M059J (cell line): ENCODE measurements at regions not wholly inside any gene's neighbourhood (a gene's known extent, or its start where the extent isn't known, plus 50 kb on each side); places are given as distances from the start of the nearest gene placed in this dataset.

Experiments used
- DNase-seq: peaks from one replicate; pipeline ENCODE4 v3.0.0-alpha.2; 2012; ENCODE audit warnings: low read depth

- DNase-seq, result peak; percentile 60
Observed at GRCh38 chr12:19826980-19827550, 387.8 kb downstream of the AEBP2 start.

- DNase-seq, result no peak
Observed at GRCh38 chr12:19829100-19829853, 390.0 kb downstream of the AEBP2 start.

GRCh38 chr12:19830446-19830845 lies 391.2 kb downstream of the AEBP2 start:
- DNase-seq, result no peak

GRCh38 chr12:19833775-19834501 lies 394.6 kb downstream of the AEBP2 start:
- DNase-seq, result peak; percentile 80

GRCh38 chr12:19834592-19834991 lies 395.3 kb downstream of the AEBP2 start:
- no peak for DNase-seq

- DNase-seq, result no peak
Observed at GRCh38 chr12:19836056-19836455, 396.8 kb downstream of the AEBP2 start.

- no peak for DNase-seq
Observed at GRCh38 chr12:19836456-19836855, 397.2 kb downstream of the AEBP2 start.

- no peak for DNase-seq
Observed at GRCh38 chr12:19837543-19837942, 398.3 kb downstream of the AEBP2 start.

GRCh38 chr12:19841451-19841850 lies 402.2 kb downstream of the AEBP2 start:
- DNase-seq, result peak; percentile 45

- DNase-seq, result no peak
Observed at GRCh38 chr12:19842116-19842515, 402.8 kb downstream of the AEBP2 start.

- no peak for DNase-seq
Observed at GRCh38 chr12:19844224-19844623, 404.9 kb downstream of the AEBP2 start.

- DNase-seq, result peak; percentile 78
Observed at GRCh38 chr12:19846574-19846973, 407.3 kb downstream of the AEBP2 start.

GRCh38 chr12:19847294-19848059 lies 408.2 kb downstream of the AEBP2 start:
- DNase-seq, result peak; percentile 79

- peak; percentile 55 for DNase-seq
Observed at GRCh38 chr12:19848421-19848820, 409.1 kb downstream of the AEBP2 start.

- no peak for DNase-seq
Observed at GRCh38 chr12:19849208-19849607, 409.9 kb downstream of the AEBP2 start.

- DNase-seq, result peak; percentile 92
Observed at GRCh38 chr12:19850346-19851065, 411.2 kb downstream of the AEBP2 start.

- peak; percentile 78 for DNase-seq
Observed at GRCh38 chr12:19852100-19852855, 413.0 kb downstream of the AEBP2 start.

- no peak for DNase-seq
Observed at GRCh38 chr12:19855851-19856250, 416.6 kb downstream of the AEBP2 start.

GRCh38 chr12:19856389-19856788 lies 417.1 kb downstream of the AEBP2 start:
- peak; percentile 70 for DNase-seq

GRCh38 chr12:19857204-19857603 lies 417.9 kb downstream of the AEBP2 start:
- DNase-seq, result no peak

GRCh38 chr12:19867151-19867550 lies 427.9 kb downstream of the AEBP2 start:
- no peak for DNase-seq
